Liver (tissue), 8 donors: ENCODE measurements at regions not wholly inside any gene's neighbourhood (a gene's known extent, or its start where the extent isn't known, plus 50 kb on each side); places are given as distances from the start of the nearest gene placed in this dataset.

Source experiments
- DNase-seq: peaks from one replicate; pipeline ENCODE4 v3.0.0-alpha.2; 2017; ENCODE audit warnings: low spot score
- H3K27ac ChIP-seq, 2 donors: one replicate each; pipeline ENCODE4 v1.7.0; 2013; ENCODE audit warnings: inconsistent platforms in 2 of 2, low read length in 2 of 2, control low read depth in 1 of 2, low read depth in 1 of 2, mild to moderate bottlenecking in 1 of 2
- H3K27me3 ChIP-seq, 4 donors: one replicate each; pipeline versions ENCODE4 v1.6.1 to v1.7.0; 2013; ENCODE audit warnings: low read length in 3 of 4, inconsistent platforms in 1 of 4, mild to moderate bottlenecking in 1 of 4, moderate library complexity in 1 of 4; ENCODE audit not compliant: control insufficient read depth in 4 of 4, insufficient read depth in 4 of 4
- H3K36me3 ChIP-seq, 4 donors: one replicate each; pipeline versions ENCODE4 v1.6.1 to v1.7.0; 2013; ENCODE audit warnings: low read length in 3 of 4, mild to moderate bottlenecking in 3 of 4, low read depth in 1 of 4, moderate library complexity in 1 of 4; ENCODE audit not compliant: control insufficient read depth in 4 of 4, insufficient read depth in 3 of 4
- H3K4me1 ChIP-seq, 4 donors: one replicate each; pipeline versions ENCODE4 v1.6.1 to v1.7.0; 2013; ENCODE audit warnings: low read length in 3 of 4, mild to moderate bottlenecking in 3 of 4, moderate library complexity in 1 of 4; ENCODE audit not compliant: control insufficient read depth in 4 of 4, insufficient read depth in 4 of 4
- H3K4me3 ChIP-seq, 3 donors: one replicate each; pipeline versions ENCODE4 v1.6.1 to v1.7.0; 2013; ENCODE audit warnings: low read length in 3 of 3, control low read depth in 1 of 3, low read depth in 1 of 3, mild to moderate bottlenecking in 1 of 3
- H3K9ac ChIP-seq, 2 donors: one replicate each; pipeline ENCODE4 v1.7.0; 2013; ENCODE audit warnings: low read length in 2 of 2, mild to moderate bottlenecking in 2 of 2, moderate library complexity in 2 of 2, control low read depth in 1 of 2, low read depth in 1 of 2
- H3K9me3 ChIP-seq, 4 donors: one replicate each; pipeline versions ENCODE4 v1.6.1 to v1.7.0; 2013; ENCODE audit warnings: low read length in 3 of 4; ENCODE audit not compliant: control insufficient read depth in 4 of 4
- ATF3 ChIP-seq: IDR thresholded peaks from 2 replicates; pipeline ENCODE4 v1.6.1; 2016; ENCODE audit warnings: antibody characterized with exemption
- CTCF ChIP-seq: fragments of 150-350 bp; IDR thresholded peaks from 2 replicates; pipeline ENCODE4 v1.5.1; 2017; ENCODE audit warnings: improper control_type of control experiment, low read depth, low read length; ENCODE audit not compliant: missing input control
- EGR1 ChIP-seq, 2 donors: IDR thresholded peaks; 2 replicates each; pipeline ENCODE4 v1.6.1; 2016 to 2018; ENCODE audit warnings: antibody characterized with exemption in 2 of 2, low read depth in 2 of 2
- FOXA1 ChIP-seq: IDR thresholded peaks from 2 replicates; pipeline ENCODE4 v1.6.1; 2016; ENCODE audit warnings: antibody characterized with exemption
- GABPA ChIP-seq, 2 donors: IDR thresholded peaks in 1 of 2; conservative IDR thresholded peaks in 1 of 2; 2 replicates each; pipeline ENCODE4 v1.6.1; 2016; ENCODE audit warnings: antibody characterized with exemption in 2 of 2, mild to moderate bottlenecking in 1 of 2, moderate library complexity in 1 of 2
- HNF4G ChIP-seq: IDR thresholded peaks from 2 replicates; pipeline ENCODE4 v1.6.1; 2016; ENCODE audit warnings: antibody characterized with exemption
- JUND ChIP-seq, 2 donors: IDR thresholded peaks; 2 replicates each; pipeline ENCODE4 v1.6.1; 2016; ENCODE audit warnings: antibody characterized with exemption in 2 of 2
- MAX ChIP-seq: IDR thresholded peaks from 2 replicates; pipeline ENCODE4 v1.6.1; 2016; ENCODE audit warnings: antibody characterized with exemption
- NR2F2 ChIP-seq: IDR thresholded peaks from 2 replicates; pipeline ENCODE4 v1.6.1; 2016; ENCODE audit warnings: antibody characterized with exemption
- REST ChIP-seq: IDR thresholded peaks from 2 replicates; pipeline ENCODE4 v1.6.1; 2016; ENCODE audit warnings: antibody characterized with exemption, mild to moderate bottlenecking
- RXRA ChIP-seq, 2 donors: IDR thresholded peaks; 2 replicates each; pipeline ENCODE4 v1.6.1; 2017 to 2018; ENCODE audit warnings: antibody characterized with exemption in 2 of 2, mild to moderate bottlenecking in 1 of 2
- TAF1 ChIP-seq: conservative IDR thresholded peaks from 2 replicates; pipeline ENCODE4 v1.6.1; 2016; ENCODE audit warnings: antibody characterized with exemption, mild to moderate bottlenecking
- YY1 ChIP-seq: IDR thresholded peaks from 2 replicates; pipeline ENCODE4 v1.6.1; 2016; ENCODE audit warnings: antibody characterized with exemption, mild to moderate bottlenecking
- WGBS: extraction: QIAGEN DNeasy Blood & Tissue Kit; methylation state at CpG from one replicate; pipeline ENCODE4 v1.1.7; 2013; 5-methylcytosine and 5-hydroxymethylcytosine counted together
- donor health status: healthy.
- donor health status: healthy.
- donor health status: healthy.
- donor health status: healthy.
- donor health status: healthy.

- peaks cover 0 to 5% (median 4%) of the 10 kb centered on the region in 4 donors for H3K4me1 ChIP-seq
- H3K36me3 ChIP-seq, result no peaks in the 10 kb centered on the region
- TF ChIP-seq GABPA (IDR thresholded peaks at IDR 0.05 in 1 of 2, conservative IDR thresholded peaks at IDR 0.05 in 1 of 2), result no peak
- no peak for TF ChIP-seq ATF3
- no peak for TF ChIP-seq CTCF
- TF ChIP-seq TAF1, result no peak
- WGBS, result 91% methylated on average over 20 of the region's 20 CpGs
- H3K27me3 ChIP-seq, result no peaks in the 10 kb centered on the region
- no peak overlapping the region for H3K27ac ChIP-seq
- no peak overlapping the region for H3K4me3 ChIP-seq
- DNase-seq, result no peak
- peaks cover 0 to 5% (median 2%) of the 10 kb centered on the region in 4 donors for H3K9me3 ChIP-seq
- no peak overlapping the region for H3K9ac ChIP-seq
These were observed 151.8 kb downstream of the OLFM1 start for GRCh38 chr9:135239100-135239768.

GRCh38 chr9:135239769-135240141 is 152.3 kb downstream of the OLFM1 start:
- no peak overlapping the region for H3K27ac ChIP-seq
- no peaks in the 10 kb centered on the region for H3K27me3 ChIP-seq
- DNase-seq, result no peak
- 85% methylated on average over 6 of the region's 6 CpGs for WGBS
- peaks cover 0 to 10% (median 7%) of the 10 kb centered on the region in 4 donors for H3K4me1 ChIP-seq
- no peak overlapping the region for H3K9ac ChIP-seq
- no peak overlapping the region for H3K4me3 ChIP-seq
- TF ChIP-seq NR2F2 (no peak), REST (no peak), MAX (no peak), ATF3 (no peak), EGR1 (IDR thresholded peaks at IDR 0.05; ENCODE audit: low read depth in 2 of 2) (no peak), CTCF (no peak), RXRA (IDR thresholded peaks at IDR 0.05) (no peak), HNF4G (no peak), JUND (IDR thresholded peaks at IDR 0.05) (no peak), FOXA1 (no peak), GABPA (IDR thresholded peaks at IDR 0.05 in 1 of 2, conservative IDR thresholded peaks at IDR 0.05 in 1 of 2) (no peak), YY1 (no peak)
- H3K9me3 ChIP-seq, result no peaks in the 10 kb centered on the region
- H3K36me3 ChIP-seq, result no peaks in the 10 kb centered on the region
